Smooth muscle cell (in vitro differentiated cells): ENCODE measurements at regions not wholly inside any gene's neighbourhood (a gene's known extent, or its start where the extent isn't known, plus 50 kb on each side); places are given as distances from the start of the nearest gene placed in this dataset.

Experiments
- DNase-seq: peaks from one replicate; lab custom pipeline; 2025; ENCODE audit not compliant: unreplicated experiment; lab: John Stamatoyannopoulos, UW
- H2AFZ ChIP-seq: fragments of 200-600 bp; sonication (generic); 2 replicates; pipeline ENCODE4 v1.6.0; 2016; ENCODE audit warnings: antibody characterized with exemption, low read depth, mild to moderate bottlenecking
- H3F3A ChIP-seq: fragments of 200-600 bp; sonication (generic); 2 replicates; pipeline ENCODE4 v1.6.0; 2017; ENCODE audit warnings: antibody characterized with exemption, low read depth
- H3K27ac ChIP-seq: fragments of 200-600 bp; sonication (generic); 2 replicates; pipeline ENCODE4 v1.5.1; 2016; ENCODE audit warnings: low read depth, mild to moderate bottlenecking
- H3K27me3 ChIP-seq: fragments of 200-600 bp; sonication (generic); 2 replicates; pipeline ENCODE4 v1.6.1; 2016; ENCODE audit warnings: low read depth, mild to moderate bottlenecking
- H3K36me3 ChIP-seq: fragments of 200-600 bp; sonication (generic); 2 replicates; pipeline ENCODE4 v1.5.1; 2016; ENCODE audit warnings: low read depth
- H3K4me1 ChIP-seq: fragments of 200-600 bp; sonication (generic); 2 replicates; pipeline ENCODE4 v1.5.1; 2016; ENCODE audit warnings: low read depth
- H3K4me2 ChIP-seq: fragments of 200-600 bp; sonication (generic); 2 replicates; pipeline ENCODE4 v1.6.0; 2016; ENCODE audit warnings: mild to moderate bottlenecking
- H3K4me3 ChIP-seq: fragments of 200-600 bp; sonication (generic); 2 replicates; pipeline ENCODE4 v1.5.1; 2016; ENCODE audit warnings: mild to moderate bottlenecking
- H3K79me2 ChIP-seq: fragments of 200-600 bp; sonication (generic); 2 replicates; pipeline ENCODE4 v1.6.0; 2016; ENCODE audit warnings: low read depth, mild to moderate bottlenecking
- H3K9ac ChIP-seq: fragments of 200-600 bp; sonication (generic); 2 replicates; pipeline ENCODE4 v1.6.0; 2016; ENCODE audit warnings: low read depth
- H3K9me3 ChIP-seq: fragments of 200-600 bp; sonication (generic); replicated peaks from 2 replicates; pipeline ENCODE4 v1.5.1; 2016; ENCODE audit warnings: low read depth
- H4K20me1 ChIP-seq: fragments of 200-600 bp; sonication (generic); 2 replicates; pipeline ENCODE4 v1.6.0; 2016; ENCODE audit warnings: low read depth
- CTCF ChIP-seq: fragments of 200-600 bp; sonication (generic); IDR thresholded peaks from 2 replicates; pipeline ENCODE4 v1.5.1; 2017; ENCODE audit warnings: borderline replicate concordance, mild to moderate bottlenecking, antibody characterized with exemption; ENCODE audit not compliant: insufficient read depth, poor library complexity, severe bottlenecking
- WGBS: methylation state at CpG from one replicate; pipeline ENCODE4 v1.1.7; 2016; ENCODE audit warnings: low lambda C conversion rate; 5-methylcytosine and 5-hydroxymethylcytosine counted together

DNA sequence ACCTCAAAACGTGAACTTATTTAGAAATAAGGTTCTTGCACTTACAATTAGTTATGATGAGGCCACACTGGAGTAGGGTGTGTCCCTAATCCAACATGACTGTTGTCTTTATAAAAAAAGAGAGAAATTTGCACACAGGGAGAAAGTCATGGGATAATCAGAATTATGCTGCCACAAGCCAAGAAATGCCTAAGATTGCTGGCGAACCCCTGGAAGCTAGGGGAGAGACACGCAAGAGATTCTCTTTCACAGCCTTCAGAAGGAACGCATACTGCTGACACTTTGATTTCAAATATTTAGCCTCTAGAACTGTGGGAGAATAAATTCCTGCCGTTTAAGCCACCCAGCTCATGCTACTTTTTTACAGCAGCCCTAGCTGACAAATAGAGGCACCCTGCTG, 138.3 kb downstream of the CCDC71L start:
- Histone ChIP-seq H3K27ac (no peak overlapping the region), H3K4me1 (no peaks in the 10 kb centered on the region), H3K36me3 (no peaks in the 10 kb centered on the region), H3K9ac (no peak overlapping the region), H3K4me3 (no peak overlapping the region), H3K27me3 (no peaks in the 10 kb centered on the region), H3K9me3 (no peaks in the 10 kb centered on the region), H3F3A (no peaks in the 10 kb centered on the region), H3K4me2 (no peak overlapping the region), H3K79me2 (no peaks in the 10 kb centered on the region), H2AFZ (no peak overlapping the region), H4K20me1 (no peaks in the 10 kb centered on the region)
- no peak for TF ChIP-seq CTCF
- no peak for DNase-seq
- WGBS: 87% methylated on average over 5 of the region's 5 CpGs

GRCh38 chr7:106521541-106521940, 139.4 kb downstream of the CCDC71L start:
- no peak overlapping the region for H3K4me3 ChIP-seq
- no peak for TF ChIP-seq CTCF
- no peaks in the 10 kb centered on the region for H3K4me1 ChIP-seq
- H4K20me1 ChIP-seq: no peaks in the 10 kb centered on the region
- DNase-seq: no peak
- WGBS: 76% methylated on average over 2 of the region's 2 CpGs
- H3K36me3 ChIP-seq: no peaks in the 10 kb centered on the region
- no peaks in the 10 kb centered on the region for H3K79me2 ChIP-seq
- H3F3A ChIP-seq: no peaks in the 10 kb centered on the region
- H3K9me3 ChIP-seq: no peaks in the 10 kb centered on the region
- no peaks in the 10 kb centered on the region for H3K27me3 ChIP-seq
- H2AFZ ChIP-seq: no peak overlapping the region
- no peak overlapping the region for H3K9ac ChIP-seq
- no peak overlapping the region for H3K4me2 ChIP-seq
- H3K27ac ChIP-seq: no peak overlapping the region

GRCh38 chr7:106520962-106521514, 139.9 kb downstream of the CCDC71L start:
- 89% methylated on average over 4 of the region's 4 CpGs for WGBS
- no peak for TF ChIP-seq CTCF

DNA sequence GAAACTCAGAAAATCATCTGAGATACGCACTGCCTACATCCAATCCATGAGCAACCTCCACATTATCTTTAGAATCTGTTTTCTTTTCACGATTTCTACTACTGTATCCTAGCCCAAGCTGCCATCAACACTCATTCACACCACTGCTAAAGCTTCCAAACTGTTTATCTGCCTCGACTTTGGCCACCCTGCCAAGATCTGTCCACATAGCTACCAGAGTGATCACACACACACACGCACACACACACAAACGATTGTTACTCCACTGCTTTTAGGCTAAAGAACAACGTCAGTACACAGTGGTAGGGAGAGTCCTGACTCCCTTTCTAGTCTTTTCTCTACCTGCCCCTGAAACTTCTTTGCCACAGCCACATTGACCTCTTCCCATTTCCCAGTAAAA, 142.0 kb downstream of the CCDC71L start:
- H3K9ac ChIP-seq: no peak overlapping the region
- H3K9me3 ChIP-seq: no peaks in the 10 kb centered on the region
- H3K4me3 ChIP-seq: no peak overlapping the region
- DNase-seq: no peak
- 90% methylated on average over 6 of the region's 6 CpGs for WGBS
- no peaks in the 10 kb centered on the region for H3F3A ChIP-seq
- H3K27ac ChIP-seq: no peak overlapping the region
- H3K4me2 ChIP-seq: no peak overlapping the region
- no peak for TF ChIP-seq CTCF
- no peaks in the 10 kb centered on the region for H4K20me1 ChIP-seq
- H2AFZ ChIP-seq: no peak overlapping the region
- no peaks in the 10 kb centered on the region for H3K36me3 ChIP-seq
- no peaks in the 10 kb centered on the region for H3K27me3 ChIP-seq
- H3K79me2 ChIP-seq: no peaks in the 10 kb centered on the region
- H3K4me1 ChIP-seq: no peaks in the 10 kb centered on the region

More at GRCh38 chr7:106520962-106521514, 139.9 kb downstream of the CCDC71L start:
- Histone ChIP-seq H3K4me1 (no peaks in the 10 kb centered on the region), H3F3A (no peaks in the 10 kb centered on the region), H3K27ac (no peak overlapping the region), H3K4me2 (no peak overlapping the region), H4K20me1 (no peaks in the 10 kb centered on the region), H2AFZ (no peak overlapping the region), H3K79me2 (no peaks in the 10 kb centered on the region), H3K9ac (no peak overlapping the region), H3K27me3 (no peaks in the 10 kb centered on the region), H3K9me3 (no peaks in the 10 kb centered on the region), H3K36me3 (no peaks in the 10 kb centered on the region), H3K4me3 (no peak overlapping the region)
- DNase-seq: no peak
